MM.1S (cell line): ENCODE measurements at regions not wholly inside any gene's neighbourhood (a gene's known extent, or its start where the extent isn't known, plus 50 kb on each side); places are given as distances from the start of the nearest gene placed in this dataset.

Experiments
- DNase-seq: peaks from one replicate; pipeline ENCODE4 v3.0.0-alpha.2; 2015
- H2AFZ ChIP-seq: fragments of 300-600 bp; sonication (generic); 2 replicates; pipeline ENCODE4 v1.6.0; 2016; ENCODE audit warnings: antibody characterized with exemption, low read length
- H3F3A ChIP-seq: fragments of 300-600 bp; sonication (generic); 2 replicates; pipeline ENCODE4 v1.6.1; 2016; ENCODE audit warnings: mild to moderate bottlenecking, antibody characterized with exemption, low read length, moderate library complexity, mixed read lengths; ENCODE audit not compliant: insufficient read depth
- H3K27ac ChIP-seq: fragments of 300-600 bp; sonication (generic); 2 replicates; pipeline ENCODE4 v1.5.1; 2016; ENCODE audit warnings: mild to moderate bottlenecking, low read length
- H3K27me3 ChIP-seq: fragments of 300-600 bp; sonication (generic); replicated peaks from 2 replicates; pipeline ENCODE4 v1.6.0; 2016; ENCODE audit warnings: low read length; ENCODE audit not compliant: insufficient read depth
- H3K36me3 ChIP-seq: fragments of 300-600 bp; sonication (generic); replicated peaks from 2 replicates; pipeline ENCODE4 v1.6.1; 2016; ENCODE audit warnings: mild to moderate bottlenecking, low read length, mixed read lengths; ENCODE audit not compliant: insufficient read depth
- H3K4me1 ChIP-seq: fragments of 300-600 bp; sonication (generic); 2 replicates; pipeline ENCODE4 v1.6.1; 2016; ENCODE audit warnings: low read length, mixed read lengths
- H3K4me2 ChIP-seq: fragments of 300-600 bp; sonication (generic); 2 replicates; pipeline ENCODE4 v1.6.0; 2016; ENCODE audit warnings: low read depth, low read length
- H3K4me3 ChIP-seq: fragments of 300-600 bp; sonication (generic); 2 replicates; pipeline ENCODE4 v1.5.1; 2016; ENCODE audit warnings: low read length, mixed read lengths
- H3K79me2 ChIP-seq: fragments of 300-600 bp; sonication (generic); 2 replicates; pipeline ENCODE4 v1.6.1; 2016; ENCODE audit warnings: mixed run types, low read length, mixed read lengths
- H3K9ac ChIP-seq: fragments of 300-600 bp; sonication (generic); 2 replicates; pipeline ENCODE4 v1.6.1; 2016; ENCODE audit warnings: low read length, mixed read lengths
- H3K9me2 ChIP-seq: fragments of 300-600 bp; sonication (generic); replicated peaks from 2 replicates; pipeline ENCODE4 v1.6.1; 2016; ENCODE audit warnings: mild to moderate bottlenecking, low read length, mixed read lengths; ENCODE audit not compliant: insufficient read depth
- H3K9me3 ChIP-seq: fragments of 300-600 bp; sonication (generic); replicated peaks from 2 replicates; pipeline ENCODE4 v1.6.1; 2016; ENCODE audit warnings: mild to moderate bottlenecking, low read length, mixed read lengths; ENCODE audit not compliant: insufficient read depth
- H4K20me1 ChIP-seq: fragments of 300-600 bp; sonication (generic); 2 replicates; pipeline ENCODE4 v1.6.1; 2016; ENCODE audit warnings: mild to moderate bottlenecking, low read length, moderate library complexity, mixed read lengths; ENCODE audit not compliant: insufficient read depth
- EZH2 ChIP-seq: fragments of 300-600 bp; sonication (generic); optimal IDR thresholded peaks from 2 replicates; pipeline ENCODE3; 2017; ENCODE audit warnings: low read depth, mild to moderate bottlenecking, antibody characterized with exemption, low read length, mixed read lengths
- EZH2phosphoT487 ChIP-seq: fragments of 300-600 bp; sonication (generic); IDR thresholded peaks from 2 replicates; pipeline ENCODE4 v1.6.1; 2018; ENCODE audit warnings: antibody characterized with exemption, low read length
- TF ChIP-seq, protein P1 (sequence below): fragments of 300-600 bp; sonication (generic); IDR thresholded peaks from 2 replicates; pipeline ENCODE4 v1.5.1; 2016; ENCODE audit warnings: antibody characterized with exemption, low read length, mixed read lengths

DNA sequence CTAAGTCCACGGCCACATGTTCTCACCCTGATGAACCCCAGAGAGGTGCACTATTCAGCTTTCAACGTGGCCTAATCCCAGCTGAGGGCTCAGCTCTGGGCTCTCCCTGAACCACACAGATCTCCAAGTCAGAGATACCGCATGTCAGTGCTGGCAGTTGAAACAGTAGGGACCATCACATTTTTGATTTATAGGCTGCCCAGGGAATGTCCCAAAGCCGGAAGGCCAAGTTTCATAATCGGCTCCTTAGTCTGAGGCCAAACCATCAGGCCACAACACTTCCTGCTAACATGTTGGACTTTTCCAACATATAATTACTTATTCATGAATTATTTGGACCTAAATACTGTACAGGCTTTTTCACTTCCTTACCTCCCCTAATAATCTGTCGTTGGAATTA is 91.9 kb upstream of the KLHL29 start:
- no peak for DNase-seq
- Histone ChIP-seq H3K9ac (no peak overlapping the region), H3K27me3 (no peaks in the 10 kb centered on the region)

DNA sequence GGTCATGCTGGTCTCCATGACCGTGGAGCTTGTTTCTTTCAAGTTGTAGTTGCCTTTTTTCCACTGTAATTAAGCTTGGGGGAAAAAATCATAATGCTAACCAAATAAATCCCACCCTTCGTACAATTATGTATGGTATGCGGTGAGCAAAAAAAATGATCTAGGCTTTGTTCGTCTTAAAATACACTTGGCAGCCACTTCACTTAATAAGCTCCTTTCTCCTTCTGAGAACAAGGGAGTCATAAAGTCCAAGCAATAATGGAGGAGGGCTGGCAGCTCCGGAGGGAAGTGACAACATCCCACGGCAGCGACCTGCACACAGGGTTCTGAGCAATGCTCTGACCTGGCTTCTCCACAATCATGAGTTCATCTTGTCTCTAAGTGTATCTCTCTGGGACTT is 91.2 kb upstream of the KLHL29 start:
- no peaks in the 10 kb centered on the region for H4K20me1 ChIP-seq
- TF ChIP-seq, protein P1, sequence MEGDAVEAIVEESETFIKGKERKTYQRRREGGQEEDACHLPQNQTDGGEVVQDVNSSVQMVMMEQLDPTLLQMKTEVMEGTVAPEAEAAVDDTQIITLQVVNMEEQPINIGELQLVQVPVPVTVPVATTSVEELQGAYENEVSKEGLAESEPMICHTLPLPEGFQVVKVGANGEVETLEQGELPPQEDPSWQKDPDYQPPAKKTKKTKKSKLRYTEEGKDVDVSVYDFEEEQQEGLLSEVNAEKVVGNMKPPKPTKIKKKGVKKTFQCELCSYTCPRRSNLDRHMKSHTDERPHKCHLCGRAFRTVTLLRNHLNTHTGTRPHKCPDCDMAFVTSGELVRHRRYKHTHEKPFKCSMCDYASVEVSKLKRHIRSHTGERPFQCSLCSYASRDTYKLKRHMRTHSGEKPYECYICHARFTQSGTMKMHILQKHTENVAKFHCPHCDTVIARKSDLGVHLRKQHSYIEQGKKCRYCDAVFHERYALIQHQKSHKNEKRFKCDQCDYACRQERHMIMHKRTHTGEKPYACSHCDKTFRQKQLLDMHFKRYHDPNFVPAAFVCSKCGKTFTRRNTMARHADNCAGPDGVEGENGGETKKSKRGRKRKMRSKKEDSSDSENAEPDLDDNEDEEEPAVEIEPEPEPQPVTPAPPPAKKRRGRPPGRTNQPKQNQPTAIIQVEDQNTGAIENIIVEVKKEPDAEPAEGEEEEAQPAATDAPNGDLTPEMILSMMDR = no peak
- H3K4me1 ChIP-seq = no peaks in the 10 kb centered on the region
- no peaks in the 10 kb centered on the region for H3F3A ChIP-seq
- H3K9ac ChIP-seq = no peak overlapping the region
- H3K36me3 ChIP-seq = no peaks in the 10 kb centered on the region
- H2AFZ ChIP-seq = no peak overlapping the region
- DNase-seq = no peak
- no peak overlapping the region for H3K27ac ChIP-seq
- H3K9me3 ChIP-seq = no peaks in the 10 kb centered on the region
- no peaks in the 10 kb centered on the region for H3K79me2 ChIP-seq
- H3K27me3 ChIP-seq = no peaks in the 10 kb centered on the region
- no peak overlapping the region for H3K4me3 ChIP-seq
- no peaks in the 10 kb centered on the region for H3K9me2 ChIP-seq
- no peak overlapping the region for H3K4me2 ChIP-seq

More for the DNA sequence above, 91.9 kb upstream of the KLHL29 start:
- H3K4me2 ChIP-seq = no peak overlapping the region
- H3K4me3 ChIP-seq = no peak overlapping the region
- no peaks in the 10 kb centered on the region for H3K9me2 ChIP-seq
- H2AFZ ChIP-seq = no peak overlapping the region
- H3K9me3 ChIP-seq = no peaks in the 10 kb centered on the region
- TF ChIP-seq EZH2phosphoT487 (no peak), EZH2 (no peak)
- TF ChIP-seq, protein P1 = no peak
- no peaks in the 10 kb centered on the region for H3K79me2 ChIP-seq
- no peaks in the 10 kb centered on the region for H3F3A ChIP-seq
- H4K20me1 ChIP-seq = no peaks in the 10 kb centered on the region
- H3K4me1 ChIP-seq = no peaks in the 10 kb centered on the region
- H3K36me3 ChIP-seq = no peaks in the 10 kb centered on the region
- H3K27ac ChIP-seq = no peak overlapping the region

DNA sequence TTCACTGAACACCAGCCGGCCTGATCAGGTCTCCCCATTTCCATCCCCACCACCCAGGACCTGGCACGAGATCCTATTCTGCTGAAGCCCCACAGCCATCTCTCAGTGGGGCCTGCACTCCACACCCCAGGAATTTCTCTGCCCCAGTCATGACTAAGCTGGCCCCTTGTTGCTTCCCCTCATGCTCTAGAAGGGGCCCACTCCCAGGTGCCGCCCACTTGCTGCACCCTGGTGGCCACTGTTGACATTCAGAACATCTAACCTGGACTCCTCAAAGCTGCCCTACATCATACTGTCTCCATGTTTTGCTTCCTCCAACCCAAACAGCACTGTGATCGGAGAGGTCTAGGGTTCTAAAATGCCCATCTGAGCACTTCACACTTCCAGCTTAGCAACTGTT is 90.7 kb upstream of the KLHL29 start:
- H3K9ac ChIP-seq = no peak overlapping the region
- H3K4me3 ChIP-seq = no peak overlapping the region
- no peaks in the 10 kb centered on the region for H3K27me3 ChIP-seq
- no peaks in the 10 kb centered on the region for H3F3A ChIP-seq
- no peaks in the 10 kb centered on the region for H4K20me1 ChIP-seq
- H3K36me3 ChIP-seq = no peaks in the 10 kb centered on the region
- no peaks in the 10 kb centered on the region for H3K9me2 ChIP-seq
- no peak overlapping the region for H3K4me2 ChIP-seq
- H3K4me1 ChIP-seq = no peaks in the 10 kb centered on the region
- no peaks in the 10 kb centered on the region for H3K79me2 ChIP-seq
- DNase-seq = no peak
- no peak overlapping the region for H3K27ac ChIP-seq
- no peaks in the 10 kb centered on the region for H3K9me3 ChIP-seq
- no peak overlapping the region for H2AFZ ChIP-seq
- no peak for TF ChIP-seq EZH2
- TF ChIP-seq EZH2phosphoT487 = no peak
- TF ChIP-seq, protein P1 = no peak

DNA sequence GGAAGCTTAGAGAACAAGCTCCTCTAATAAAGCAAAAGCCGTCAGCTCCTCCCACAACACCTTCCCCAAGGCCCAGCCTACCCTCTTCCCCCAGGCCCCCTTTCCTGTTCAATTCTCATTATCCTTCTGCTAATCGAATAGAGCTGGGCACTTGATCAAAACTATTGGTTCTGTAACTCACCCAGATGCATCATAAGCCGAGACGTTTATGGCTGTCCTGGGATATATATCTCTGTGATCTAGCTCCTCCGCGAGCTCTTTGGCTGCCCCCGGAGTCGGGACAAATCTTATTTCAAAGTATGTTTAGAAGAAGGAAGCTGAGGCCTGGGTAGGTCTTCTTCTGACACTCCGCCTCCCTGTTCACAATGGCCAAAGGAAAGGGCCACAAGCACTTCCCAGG is 88.3 kb upstream of the KLHL29 start:
- H3K9me2 ChIP-seq = no peaks in the 10 kb centered on the region
- no peak overlapping the region for H3K27ac ChIP-seq
- no peak overlapping the region for H3K4me2 ChIP-seq
- no peak overlapping the region for H2AFZ ChIP-seq
- H3K27me3 ChIP-seq = no peaks in the 10 kb centered on the region
- DNase-seq = no peak
- H3K4me1 ChIP-seq = no peaks in the 10 kb centered on the region
- TF ChIP-seq, protein P1 = no peak
- TF ChIP-seq EZH2 (no peak), EZH2phosphoT487 (no peak)
- H3K9me3 ChIP-seq = no peaks in the 10 kb centered on the region
- H3F3A ChIP-seq = no peaks in the 10 kb centered on the region
- no peak overlapping the region for H3K9ac ChIP-seq
- H3K4me3 ChIP-seq = no peak overlapping the region
- H3K36me3 ChIP-seq = no peaks in the 10 kb centered on the region
- no peaks in the 10 kb centered on the region for H3K79me2 ChIP-seq
- H4K20me1 ChIP-seq = no peaks in the 10 kb centered on the region
